T-cell (primary cell): ENCODE measurements at regions not wholly inside any gene's neighbourhood (a gene's known extent, or its start where the extent isn't known, plus 50 kb on each side); places are given as distances from the start of the nearest gene placed in this dataset.
"Not testable (repeated sequence)": the region's sequence is repeated elsewhere in the genome, so short reads cannot be mapped to it uniquely, and the experiment has no call there.

ENCODE experiments used
- ATAC-seq, 4 experiments: fragments of 200-7000 bp in 3 of 4; fragments of 150-1000 bp in 1 of 4; cut with Tn5 transposase; replicated peaks in 1 of 4; 1 replicate in 3 of 4; 2 replicates in 1 of 4; pipeline ENCODE4 v1.10.0; 2021; ENCODE audit warnings: moderate library complexity in 3 of 4, mild to moderate bottlenecking in 2 of 4, moderate number of reproducible peaks in 1 of 4
- CTCF ChIA-PET, 2 donors: fragments of 300-600 bp; sonication (Branson Sonifier 250); formaldehyde crosslinking; loops; one replicate each; lab custom pipeline; 2022; ENCODE audit warnings: antibody characterized with exemption in 2 of 2; lab: Charles Lee
- POLR2A ChIA-PET, 2 donors: fragments of 300-600 bp; sonication (Branson Sonifier 250); formaldehyde crosslinking; loops; one replicate each; lab custom pipeline; 2022; ENCODE audit warnings: antibody characterized with exemption in 2 of 2; lab: Charles Lee
- DNase-seq, 35 experiments: peaks; one replicate each; pipeline versions ENCODE4 v3.0.0 to v3.0.0-alpha.2; 2013 to 2023
- H3K27ac ChIP-seq: one replicate; pipeline ENCODE4 v1.5.1; 2013; ENCODE audit warnings: low read length
- H3K27me3 ChIP-seq, 2 experiments: replicated peaks in 1 of 2; 1 replicate in 1 of 2; 2 replicates in 1 of 2; pipeline versions ENCODE4 v1.6.1 to v1.7.0; 2013; ENCODE audit warnings: low read length in 1 of 2, mixed read lengths in 1 of 2; ENCODE audit not compliant: control insufficient read depth in 2 of 2, insufficient read depth in 2 of 2; ENCODE audit errors: extremely low read depth in 1 of 2
- H3K36me3 ChIP-seq, 2 donors: 1 replicate in 1 of 2; 2 replicates in 1 of 2; pipeline versions ENCODE4 v1.6.1 to v1.7.0; 2013; ENCODE audit warnings: low read length in 1 of 2; ENCODE audit not compliant: control insufficient read depth in 2 of 2, insufficient read depth in 1 of 2; ENCODE audit errors: extremely low read depth in 1 of 2
- H3K4me1 ChIP-seq, 2 experiments: 1 replicate in 1 of 2; 2 replicates in 1 of 2; pipeline versions ENCODE4 v1.6.1 to v1.7.0; 2013; ENCODE audit warnings: low read length in 2 of 2, mixed read lengths in 1 of 2; ENCODE audit not compliant: insufficient read depth in 2 of 2, control insufficient read depth in 1 of 2; ENCODE audit errors: extremely low read depth in 1 of 2
- H3K4me3 ChIP-seq, 2 donors: 1 replicate in 1 of 2; 2 replicates in 1 of 2; pipeline versions ENCODE4 v1.5.1 to v1.7.0; 2013; ENCODE audit warnings: mild to moderate bottlenecking in 2 of 2, low read length in 1 of 2, moderate library complexity in 1 of 2; ENCODE audit not compliant: control insufficient read depth in 1 of 2; ENCODE audit errors: extremely low read depth in 1 of 2
- H3K9me3 ChIP-seq: 2 replicates; pipeline ENCODE4 v1.7.0; 2013
- H3K27ac Mint-ChIP-seq, 2 donors: one replicate each; pipeline ENCODE4 v1.8.0; 2020 to 2021; ENCODE audit warnings: mild to moderate bottlenecking in 2 of 2, mixed read lengths in 2 of 2
- H3K27me3 Mint-ChIP-seq, 2 donors: one replicate each; pipeline ENCODE4 v1.8.0; 2021 to 2022; ENCODE audit warnings: mixed read lengths in 2 of 2
- H3K36me3 Mint-ChIP-seq: one replicate; pipeline ENCODE4 v1.8.0; 2021; ENCODE audit warnings: mixed read lengths
- H3K4me1 Mint-ChIP-seq, 3 donors: one replicate each; pipeline ENCODE4 v1.8.0; 2020 to 2022; ENCODE audit warnings: mixed read lengths in 3 of 3, mild to moderate bottlenecking in 1 of 3
- H3K4me3 Mint-ChIP-seq, 3 donors: one replicate each; pipeline ENCODE4 v1.8.0; 2020 to 2022; ENCODE audit warnings: mild to moderate bottlenecking in 3 of 3, mixed read lengths in 3 of 3, moderate library complexity in 3 of 3
- H3K9me3 Mint-ChIP-seq, 3 donors: one replicate each; pipeline ENCODE4 v1.8.0; 2020 to 2022; ENCODE audit warnings: mixed read lengths in 3 of 3
- WGBS: methylation state at CpG from one replicate; pipeline ENCODE4 v1.1.5; 2013; ENCODE audit warnings: missing lambda C conversion rate; ENCODE audit not compliant: insufficient coverage; 5-methylcytosine and 5-hydroxymethylcytosine counted together

DNA sequence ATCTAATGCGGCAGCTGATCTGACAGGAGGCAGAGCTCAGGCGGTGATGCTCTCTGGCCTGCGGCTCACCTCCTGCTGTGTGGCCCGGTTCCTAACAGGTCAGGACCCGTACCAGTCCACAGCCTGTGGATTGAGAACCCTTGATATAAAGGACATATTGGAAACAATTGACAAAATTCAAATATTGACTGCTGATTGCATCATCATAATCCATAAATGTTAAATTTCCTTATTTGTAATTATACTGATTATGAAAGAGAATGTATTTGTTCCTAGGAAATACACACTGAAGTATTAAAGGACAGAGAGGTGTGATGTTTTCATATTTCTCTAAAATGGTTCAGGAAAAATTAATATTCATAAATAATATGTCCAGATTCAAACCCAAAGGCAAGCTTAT, 63.8 kb upstream of the SRD5A2 start:
- no peak overlapping the region for H3K27ac Mint-ChIP-seq
- H3K27me3 Mint-ChIP-seq, result peaks cover 29 to 32% of the 10 kb centered on the region in 2 donors
- 100% methylated on average over 1 of the region's 5 CpGs for WGBS
- Histone ChIP-seq H3K4me1 (no peaks in the 10 kb centered on the region), H3K27ac (no peak overlapping the region), H3K4me3 (no peak overlapping the region), H3K36me3 (no peaks in the 10 kb centered on the region), H3K27me3 (peaks cover 0 to 2% of the 10 kb centered on the region in 2 experiments), H3K9me3 (no peaks in the 10 kb centered on the region)
- no peaks in the 10 kb centered on the region for H3K36me3 Mint-ChIP-seq
- DNase-seq (no peak), ATAC-seq (no peak)
- no peak overlapping the region for H3K4me3 Mint-ChIP-seq
- CTCF ChIA-PET, result no interaction called here
- POLR2A ChIA-PET, result no interaction called here
- no peaks in the 10 kb centered on the region for H3K4me1 Mint-ChIP-seq
- H3K9me3 Mint-ChIP-seq, result no peaks in the 10 kb centered on the region

DNA sequence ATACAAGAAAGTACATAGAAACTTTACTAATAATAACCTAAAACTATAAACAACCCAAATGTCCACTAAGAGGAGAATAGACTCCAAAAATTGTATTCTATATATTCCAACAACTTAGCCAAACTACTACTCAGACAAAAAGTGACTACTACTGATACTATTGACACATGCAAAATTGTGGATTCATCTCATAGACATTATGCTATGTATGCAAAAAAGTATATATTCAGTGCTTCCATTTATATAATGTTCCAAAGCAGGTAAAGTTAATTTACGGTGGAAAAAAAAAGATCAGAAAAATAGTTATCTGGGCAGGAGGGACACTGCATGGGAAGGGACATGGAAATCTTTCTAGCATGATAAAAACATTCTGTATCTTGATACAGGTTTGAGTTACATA, 62.0 kb upstream of the SRD5A2 start:
- Histone ChIP-seq H3K4me3 (no peak overlapping the region), H3K36me3 (no peaks in the 10 kb centered on the region), H3K4me1 (no peaks in the 10 kb centered on the region), H3K9me3 (no peaks in the 10 kb centered on the region), H3K27me3 (peaks cover 0 to 2% of the 10 kb centered on the region in 2 experiments), H3K27ac (no peak overlapping the region)
- Mint-ChIP-seq H3K27me3 (peaks cover 29 to 34% of the 10 kb centered on the region in 2 donors), H3K36me3 (no peaks in the 10 kb centered on the region), H3K4me1 (no peaks in the 10 kb centered on the region), H3K27ac (no peak overlapping the region), H3K4me3 (no peak overlapping the region), H3K9me3 (no peaks in the 10 kb centered on the region)
- ChIA-PET CTCF (no interaction called here), POLR2A (no interaction called here)
- DNase-seq (no peak), ATAC-seq (no peak)
- WGBS, result no CpG with 5 or more reads among the region's 1 CpG

DNA sequence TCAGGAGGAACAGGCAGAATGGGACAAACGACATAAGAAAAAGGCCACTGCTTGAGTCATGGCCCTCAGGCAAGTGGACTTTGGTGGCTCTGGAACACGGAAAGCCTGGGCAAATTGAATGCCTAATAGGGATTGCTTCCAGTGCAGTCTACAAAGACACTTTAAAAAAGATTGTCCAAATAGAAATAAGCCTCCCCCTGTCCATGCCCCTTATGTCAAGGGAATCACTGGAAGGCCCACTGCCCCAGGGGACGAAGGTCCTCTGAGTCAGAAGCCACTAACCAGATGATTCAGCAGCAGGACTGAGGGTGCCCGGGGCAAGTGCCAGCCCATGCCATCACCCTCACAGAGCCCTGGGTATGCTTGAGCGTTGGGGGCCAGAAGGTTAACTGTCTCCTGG, 51.5 kb upstream of the SRD5A2 start:
- H3K27ac Mint-ChIP-seq, H3K36me3 ChIP-seq, H3K27me3 ChIP-seq, DNase-seq, H3K4me1 Mint-ChIP-seq, H3K4me3 ChIP-seq, H3K27ac ChIP-seq, ATAC-seq, H3K4me1 ChIP-seq, CTCF ChIA-PET, POLR2A ChIA-PET, H3K4me3 Mint-ChIP-seq, H3K9me3 ChIP-seq, H3K36me3 Mint-ChIP-seq: not testable (repeated sequence)
- Mint-ChIP-seq H3K9me3 (peaks cover 6 to 20% (median 17%) of the 10 kb centered on the region in 3 donors), H3K27me3 (peaks cover 11 to 23% of the 10 kb centered on the region in 2 donors)
- 59% methylated on average over 3 of the region's 5 CpGs for WGBS
